Brain pericyte (primary cell): ENCODE measurements at regions not wholly inside any gene's neighbourhood (a gene's known extent, or its start where the extent isn't known, plus 50 kb on each side); places are given as distances from the start of the nearest gene placed in this dataset.
"Not testable (repeated sequence)": the region's sequence is repeated elsewhere in the genome, so short reads cannot be mapped to it uniquely, and the experiment has no call there.

Source experiments
- DNase-seq: peaks from one replicate; pipeline ENCODE4 v3.0.0-alpha.2; 2012; ENCODE audit warnings: low read depth, low spot score

- DNase-seq, result no peak
These were observed 155.1 kb upstream of the GORAB start for GRCh38 chr1:170376801-170377385.

GRCh38 chr1:170377440-170377839 lies 154.5 kb upstream of the GORAB start:
- no peak for DNase-seq

DNA sequence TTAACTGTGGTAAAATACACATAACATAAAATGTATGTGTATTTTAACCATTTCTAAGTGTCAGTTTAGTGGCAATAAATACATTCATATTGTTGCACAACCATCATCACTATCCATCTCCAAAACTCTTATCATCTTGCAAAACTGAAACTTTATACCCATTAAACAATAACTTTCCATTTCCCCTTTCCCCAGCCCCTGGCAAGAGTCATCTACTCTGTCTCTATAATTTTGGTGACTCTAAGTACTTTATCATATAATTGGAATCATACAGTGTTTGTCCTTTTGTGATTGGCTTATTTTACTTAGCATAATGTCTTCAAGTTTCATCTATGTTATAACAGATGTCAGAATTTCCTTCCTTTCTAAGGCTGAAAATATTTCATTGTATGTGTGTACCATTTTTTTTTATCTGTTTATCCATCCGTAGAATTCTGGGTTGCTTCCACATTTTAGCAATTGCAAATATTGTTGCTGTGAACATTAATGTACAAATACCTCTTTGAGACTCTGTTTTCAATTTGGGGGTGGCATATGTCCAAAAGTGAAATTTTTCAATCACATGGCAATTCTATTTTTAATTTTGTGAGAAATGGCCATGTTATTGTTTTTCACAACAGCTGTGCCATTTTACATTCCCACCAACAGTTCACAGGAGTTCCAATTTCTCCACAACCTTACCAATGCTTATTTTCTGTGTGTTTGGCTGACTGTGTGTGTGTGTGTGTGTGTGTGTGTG lies 153.9 kb upstream of the GORAB start:
- DNase-seq, result no peak

- no peak for DNase-seq
These were observed 146.2 kb upstream of the GORAB start for GRCh38 chr1:170385750-170386149.

- DNase-seq, result no peak
These were observed 143.5 kb upstream of the GORAB start for GRCh38 chr1:170388489-170388888.

GRCh38 chr1:170395149-170395548 lies 136.8 kb upstream of the GORAB start:
- no peak for DNase-seq

DNA sequence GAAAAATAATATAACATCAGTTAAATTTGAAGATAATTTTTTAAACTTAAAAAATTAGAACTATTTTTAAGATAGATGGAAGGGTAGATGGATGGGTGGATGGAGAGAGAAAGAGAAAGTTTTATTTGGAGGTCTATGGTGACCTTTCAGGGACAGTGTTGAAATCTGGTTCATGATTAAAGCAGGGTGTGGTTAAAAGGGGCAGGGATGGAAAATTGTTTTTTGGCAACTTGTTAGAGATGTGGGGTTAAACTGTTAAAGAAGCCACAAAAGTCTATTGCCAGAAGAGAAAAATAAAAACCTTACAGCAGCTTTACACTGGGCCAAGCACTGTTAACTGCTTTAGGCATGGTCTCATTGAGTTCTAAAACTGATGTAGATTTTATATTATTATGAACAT lies 134.9 kb upstream of the GORAB start:
- no peak for DNase-seq

- DNase-seq, result no peak
These were observed 129.3 kb upstream of the GORAB start for GRCh38 chr1:170402476-170403311.

- no peak for DNase-seq
These were observed 124.8 kb upstream of the GORAB start for GRCh38 chr1:170407138-170407537.

DNA sequence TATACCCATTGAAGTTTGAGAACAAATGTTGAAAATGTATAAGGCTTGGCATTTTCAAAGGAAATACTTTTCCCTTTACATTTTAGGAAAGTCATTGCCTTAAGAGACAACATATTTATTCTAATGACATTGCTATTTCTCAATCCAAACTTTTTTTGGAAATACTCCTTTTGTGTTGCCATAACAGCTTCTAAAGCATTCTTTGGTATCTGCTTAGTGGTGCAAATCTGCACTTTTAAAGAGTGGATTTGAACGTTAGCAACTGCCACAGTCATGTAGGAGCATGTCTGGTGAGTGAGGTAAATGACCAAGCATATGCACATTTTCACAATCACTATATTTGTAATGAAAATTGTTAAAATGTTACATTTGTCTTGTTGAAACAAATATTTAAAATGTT lies 124.4 kb upstream of the GORAB start:
- no peak for DNase-seq

- peak; percentile 10 for DNase-seq
These were observed 121.4 kb upstream of the GORAB start for GRCh38 chr1:170410401-170411166.

DNA sequence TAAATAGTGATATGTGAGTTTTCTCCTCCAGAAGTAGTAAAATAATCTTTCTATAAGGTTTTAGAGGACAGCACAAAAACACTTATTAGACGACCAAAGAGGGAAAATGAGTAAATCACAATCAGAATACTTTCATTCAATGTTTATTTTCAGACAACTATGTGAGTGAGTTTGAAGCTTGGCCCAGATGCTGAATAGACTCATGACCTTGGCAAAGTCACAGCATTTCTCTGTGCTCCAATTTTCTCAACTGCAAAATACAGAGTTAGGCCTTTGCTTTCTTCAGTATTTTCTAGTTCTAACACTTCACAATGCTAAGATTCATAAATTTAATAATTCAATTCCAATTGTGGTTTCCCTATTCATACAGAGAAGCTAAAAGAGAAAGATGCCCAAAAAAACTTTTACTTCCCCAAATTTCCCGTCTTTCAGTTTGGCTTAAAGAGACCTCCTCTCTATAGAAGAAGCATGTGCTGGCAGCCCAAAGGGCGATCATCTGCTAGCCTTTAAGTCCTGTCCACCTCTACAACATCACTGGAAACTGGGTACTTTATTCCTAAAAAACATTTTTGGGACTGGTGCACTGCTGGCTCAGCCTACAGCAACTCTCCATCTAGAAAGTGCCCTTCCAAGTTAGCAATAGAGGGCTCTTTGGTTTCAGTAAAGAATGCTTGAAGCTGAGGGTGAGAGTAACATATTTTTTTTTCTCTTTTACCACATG lies 116.8 kb upstream of the GORAB start:
- DNase-seq, result no peak

GRCh38 chr1:170415710-170416372 lies 116.1 kb upstream of the GORAB start:
- no peak for DNase-seq

DNA sequence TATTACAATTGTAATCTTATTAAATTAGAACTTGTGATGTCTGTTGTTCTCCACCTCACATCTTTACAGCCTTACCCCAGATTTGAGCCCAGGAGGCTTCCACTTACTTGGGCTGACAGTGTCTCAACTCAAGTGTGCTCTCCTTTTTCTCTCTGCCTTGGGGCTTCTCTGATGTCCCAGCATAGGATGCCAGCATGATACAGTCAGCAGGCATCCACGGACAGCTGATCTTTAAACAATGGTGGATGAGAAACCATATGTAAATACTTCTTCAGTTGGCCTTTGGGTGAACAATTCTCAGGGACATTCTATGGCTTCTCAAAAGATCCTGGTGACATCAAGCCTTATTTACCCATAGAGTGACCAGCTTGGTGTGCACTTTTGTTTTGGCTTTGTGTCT lies 107.6 kb upstream of the GORAB start:
- no peak for DNase-seq

GRCh38 chr1:170426596-170426995 lies 105.4 kb upstream of the GORAB start:
- no peak for DNase-seq

- not testable (repeated sequence) for DNase-seq
These were observed 105.0 kb upstream of the GORAB start for GRCh38 chr1:170427002-170427401.

DNA sequence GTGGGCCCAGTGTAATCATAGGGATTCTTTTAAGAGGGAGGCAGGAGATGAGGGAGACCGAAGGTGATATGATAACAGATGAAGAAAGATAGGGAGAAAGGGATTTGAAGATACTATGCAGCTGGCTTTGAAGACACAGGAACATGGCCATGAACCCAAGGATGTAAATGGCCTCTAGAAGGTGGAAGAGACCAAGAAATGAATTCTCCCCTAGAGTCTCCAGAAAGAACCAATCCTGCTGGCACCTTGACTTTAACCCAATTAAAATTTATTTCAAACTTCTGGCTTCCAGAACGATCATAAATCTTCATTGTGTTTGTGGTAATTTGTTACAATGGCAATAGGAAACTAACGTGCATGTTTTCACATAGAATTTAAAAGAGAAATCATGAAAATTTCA lies 95.0 kb upstream of the GORAB start:
- no peak for DNase-seq

- no peak for DNase-seq
These were observed 86.9 kb upstream of the GORAB start for GRCh38 chr1:170445096-170445495.

DNA sequence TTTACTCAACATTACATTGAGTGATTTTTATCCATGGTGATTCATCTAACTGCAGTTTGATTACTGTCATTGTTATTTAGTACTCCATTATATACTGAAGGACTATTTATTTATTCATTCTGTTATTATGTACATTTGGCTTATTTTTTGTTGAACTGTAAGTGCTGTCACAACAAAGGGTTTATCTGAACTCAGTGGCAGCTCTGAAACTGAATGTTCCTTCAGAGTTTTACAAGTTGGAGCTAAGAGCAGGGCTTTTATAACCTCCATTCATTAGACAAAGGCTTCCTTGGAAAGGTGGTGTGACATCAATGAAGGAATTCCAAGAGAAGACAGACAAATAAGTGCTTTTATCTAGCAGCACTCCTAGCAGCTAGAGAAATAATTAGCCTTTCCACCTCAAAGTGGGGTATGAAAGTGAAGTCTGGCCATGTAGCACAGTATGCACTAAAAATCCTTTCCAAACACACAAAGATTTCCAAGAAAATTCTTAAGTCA lies 83.3 kb upstream of the GORAB start:
- DNase-seq, result no peak

DNA sequence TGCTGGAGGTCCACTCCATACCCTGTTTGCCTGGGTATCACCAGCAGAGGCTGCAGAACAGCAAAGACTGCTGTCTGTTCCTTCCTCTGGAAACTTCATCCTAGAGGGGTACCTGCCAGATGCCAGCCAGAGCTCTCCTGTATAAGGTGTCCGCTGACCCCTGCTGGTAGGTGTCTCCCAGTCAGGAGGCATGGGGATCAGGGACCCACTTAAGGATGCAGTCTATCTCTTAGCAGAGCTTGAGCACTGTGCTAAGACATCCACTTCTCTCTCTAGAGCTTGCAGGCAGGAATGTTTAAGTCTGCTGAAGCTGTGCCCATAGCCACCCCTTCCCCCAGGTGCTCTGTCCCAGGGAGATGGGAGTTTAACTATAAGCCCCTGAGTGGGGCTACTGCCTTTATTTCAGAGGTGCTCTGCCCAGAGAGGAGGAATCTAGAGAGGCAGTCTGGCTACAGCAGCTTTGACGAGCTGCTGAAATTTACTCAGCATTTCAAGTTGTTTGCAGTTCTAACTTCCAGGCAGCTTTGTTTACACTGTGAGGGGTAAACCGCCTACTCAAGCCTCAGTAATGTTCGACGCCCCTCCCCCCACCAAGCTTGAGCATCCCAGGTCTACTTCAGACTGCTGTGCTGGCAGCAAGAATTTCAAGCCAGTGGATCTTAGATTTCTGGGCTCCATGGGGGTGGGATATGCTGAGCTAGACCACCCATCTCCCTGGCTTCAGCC lies 74.5 kb upstream of the GORAB start:
- not testable (repeated sequence) for DNase-seq
